ENCODE measurements at regions not wholly inside any gene's neighbourhood (a gene's known extent, or its start where the extent isn't known, plus 50 kb on each side); places are given as distances from the start of the nearest gene placed in this dataset.

- TF ChIP-seq EZH2 (IDR thresholded peaks at IDR 0.05; ENCODE audit: borderline replicate concordance) (no peak), CTCF (IDR thresholded peaks at IDR 0.05; ENCODE audit: poor library complexity) (no peak)
These were observed 129.1 kb upstream of the SNTG2 start for GRCh38 chr2:821546-821945.

Data from hepatocyte (in vitro differentiated cells).